SK-N-SH (cell line): ENCODE measurements at regions not wholly inside any gene's neighbourhood (a gene's known extent, or its start where the extent isn't known, plus 50 kb on each side); places are given as distances from the start of the nearest gene placed in this dataset.

Experiments used
- CTCF ChIA-PET: fragments of 300-600, 350-600 bp; formaldehyde crosslinking; extraction: SDS; loops from one replicate; lab custom pipeline; 2021; lab: Yijun Ruan, JAX
- POLR2A ChIA-PET: fragments of 350-600 bp; sonication (Branson Sonifier 250); formaldehyde crosslinking; extraction: SDS; loops from one replicate; lab custom pipeline; 2020; ENCODE audit warnings: antibody characterized with exemption, inconsistent platforms; lab: Yijun Ruan, JAX
- DNase-seq: peaks from one replicate; pipeline ENCODE4 v3.0.0; 2012
- H2AFZ ChIP-seq: fragments of 200-600 bp; sonication (generic); 2 replicates; pipeline ENCODE4 v1.8.1; 2016; ENCODE audit warnings: antibody characterized with exemption, mild to moderate bottlenecking, low read depth
- H3F3A ChIP-seq: fragments of 200-600 bp; sonication (generic); replicated peaks from 2 replicates; pipeline ENCODE3; 2016; ENCODE audit warnings: antibody characterized with exemption, mild to moderate bottlenecking; ENCODE audit not compliant: insufficient read depth
- H3K27ac ChIP-seq, 2 experiments: fragments of 200-500 bp in 1 of 2; fragments of 200-600 bp in 1 of 2; sonication (Bioruptor generic) in 1 of 2; sonication (generic), shearing (Covaris generic) in 1 of 2; 2 replicates each; pipeline versions ENCODE4 v1.5.1 to v1.6.1; 2014 to 2016; ENCODE audit warnings: low read depth in 2 of 2, inconsistent platforms in 1 of 2, low read length in 1 of 2, mild to moderate bottlenecking in 1 of 2, mixed read lengths in 1 of 2
- H3K27me3 ChIP-seq: fragments of 200-600 bp; sonication (generic), shearing (Covaris generic); 2 replicates; pipeline ENCODE4 v1.6.1; 2016; ENCODE audit warnings: mixed run types; ENCODE audit not compliant: insufficient read depth
- H3K36me3 ChIP-seq, 2 experiments: fragments of 200-500 bp in 1 of 2; fragments of 200-600 bp in 1 of 2; sonication (Bioruptor generic) in 1 of 2; sonication (generic) in 1 of 2; replicated peaks in 1 of 2; 2 replicates each; pipeline versions ENCODE3 to v1.5.1; 2014 to 2016; ENCODE audit warnings: low read length in 1 of 2, mild to moderate bottlenecking in 1 of 2; ENCODE audit not compliant: insufficient read depth in 2 of 2, control insufficient read depth in 1 of 2
- H3K4me1 ChIP-seq, 2 experiments: fragments of 200-500 bp in 1 of 2; fragments of 200-600 bp in 1 of 2; sonication (Bioruptor generic) in 1 of 2; sonication (generic), shearing (Covaris generic) in 1 of 2; 2 replicates each; pipeline versions ENCODE4 v1.5.1 to v1.6.1; 2014 to 2016; ENCODE audit warnings: low read depth in 1 of 2, low read length in 1 of 2, mixed run types in 1 of 2; ENCODE audit not compliant: insufficient read depth in 2 of 2, control insufficient read depth in 1 of 2
- H3K4me2 ChIP-seq: fragments of 200-600 bp; sonication (generic), shearing (Covaris generic); 2 replicates; pipeline ENCODE4 v1.6.1; 2017; ENCODE audit warnings: mixed run types
- H3K4me3 ChIP-seq, 2 experiments: fragments of 200-500 bp in 1 of 2; fragments of 200-600 bp in 1 of 2; sonication (Bioruptor generic) in 1 of 2; sonication (generic), shearing (Covaris generic) in 1 of 2; 2 replicates each; pipeline versions ENCODE4 v1.5.1 to v1.8.1; 2014 to 2016; ENCODE audit warnings: low read depth in 2 of 2, inconsistent platforms in 1 of 2, low read length in 1 of 2, mild to moderate bottlenecking in 1 of 2, mixed read lengths in 1 of 2, moderate library complexity in 1 of 2
- H3K79me2 ChIP-seq: fragments of 200-600 bp; sonication (generic); 2 replicates; pipeline ENCODE4 v1.8.1; 2017; ENCODE audit warnings: mild to moderate bottlenecking; ENCODE audit not compliant: insufficient read depth
- H3K9ac ChIP-seq: fragments of 200-600 bp; sonication (generic); 2 replicates; pipeline ENCODE4 v1.6.1; 2017; ENCODE audit warnings: mixed run types
- H3K9me2 ChIP-seq: fragments of 200-600 bp; sonication (generic); 2 replicates; pipeline ENCODE4 v1.6.1; 2017; ENCODE audit warnings: mixed run types
- H3K9me3 ChIP-seq: fragments of 200-600 bp; sonication (generic); 2 replicates; pipeline ENCODE4 v1.6.1; 2017; ENCODE audit warnings: mixed run types, mild to moderate bottlenecking, moderate library complexity
- H4K20me1 ChIP-seq: fragments of 200-600 bp; sonication (generic); 2 replicates; pipeline ENCODE4 v1.6.1; 2017; ENCODE audit warnings: mild to moderate bottlenecking, mixed run types; ENCODE audit not compliant: insufficient read depth
- CHD2 ChIP-seq: fragments of 150-350 bp; IDR thresholded peaks from 2 replicates; pipeline ENCODE4 v1.6.1; 2018; ENCODE audit warnings: low read length; ENCODE audit not compliant: partially characterized antibody
- EP300 ChIP-seq, 2 experiments: IDR thresholded peaks; 2 replicates each; pipeline versions ENCODE4 v1.4.0 to v1.6.1; 2012; ENCODE audit warnings: borderline replicate concordance in 1 of 2, low read depth in 1 of 2, low read length in 1 of 2
- EZH2phosphoT487 ChIP-seq: fragments of 200-600 bp; sonication (generic); IDR thresholded peaks from 2 replicates; pipeline ENCODE4 v1.6.1; 2017; ENCODE audit warnings: low read depth, mixed run types, mild to moderate bottlenecking, antibody characterized with exemption, moderate library complexity, borderline replicate concordance
- FOSL2 ChIP-seq: IDR thresholded peaks from 2 replicates; pipeline ENCODE4 v1.4.0; 2012; ENCODE audit warnings: low read depth, mild to moderate bottlenecking, moderate library complexity, borderline replicate concordance
- FOXJ3 ChIP-seq: sonication (generic); formaldehyde crosslinking; IDR thresholded peaks from 2 replicates; pipeline ENCODE4 v1.5.1; 2020; ENCODE audit warnings: mild to moderate bottlenecking, missing genetic modification reagents
- FOXM1 ChIP-seq: IDR thresholded peaks from 2 replicates; pipeline ENCODE4 v1.4.0; 2012; ENCODE audit warnings: low read depth, mild to moderate bottlenecking
- GABPA ChIP-seq: IDR thresholded peaks from 2 replicates; pipeline ENCODE4 v1.4.0; 2012; ENCODE audit warnings: low read depth, mild to moderate bottlenecking
- MAX ChIP-seq: IDR thresholded peaks from 2 replicates; pipeline ENCODE4 v1.4.0; 2012; ENCODE audit warnings: low read depth
- POLR2AphosphoS5 ChIP-seq: IDR thresholded peaks from 2 replicates; pipeline ENCODE4 v1.6.1; 2012; ENCODE audit warnings: low read depth, low read length
- RAD21 ChIP-seq: IDR thresholded peaks from 2 replicates; pipeline ENCODE4 v1.6.1; 2012; ENCODE audit warnings: mild to moderate bottlenecking, low read length
- REST ChIP-seq: IDR thresholded peaks from 2 replicates; pipeline ENCODE4 v1.6.1; 2012; ENCODE audit warnings: mild to moderate bottlenecking, low read depth, low read length, moderate library complexity
- RFX5 ChIP-seq: IDR thresholded peaks from 2 replicates; pipeline ENCODE4 v1.6.1; 2012; ENCODE audit warnings: mild to moderate bottlenecking, improper control_type of control experiment, low read length
- SIN3A ChIP-seq: IDR thresholded peaks from 2 replicates; pipeline ENCODE4 v1.6.1; 2012; ENCODE audit warnings: low read depth, mild to moderate bottlenecking, low read length, moderate library complexity, borderline replicate concordance
- TCF12 ChIP-seq: IDR thresholded peaks from 2 replicates; pipeline ENCODE4 v1.4.0; 2012
- YY1 ChIP-seq: IDR thresholded peaks from 2 replicates; pipeline ENCODE4 v1.4.0; 2012; ENCODE audit warnings: low read depth, mild to moderate bottlenecking
- ZBTB33 ChIP-seq: IDR thresholded peaks from 2 replicates; pipeline ENCODE4 v1.4.0; 2012; ENCODE audit warnings: low read depth, borderline replicate concordance
- WGBS: methylation state at CpG from one replicate; pipeline ENCODE4 v1.1.6; 2017; ENCODE audit warnings: low lambda C conversion rate; 5-methylcytosine and 5-hydroxymethylcytosine counted together

GRCh38 chr2:147567136-147567535 is 277.7 kb upstream of the ACVR2A start (continued):
- no peak for TF ChIP-seq REST
- TF ChIP-seq MAX, result no peak

GRCh38 chr2:147560810-147561535 is 283.9 kb upstream of the ACVR2A start:
- DNase-seq, result no peak
- H3K9ac ChIP-seq, result no peak overlapping the region
- no peak overlapping the region for H3K4me2 ChIP-seq
- no peaks in the 10 kb centered on the region for H3K9me3 ChIP-seq
- H3K27me3 ChIP-seq, result no peaks in the 10 kb centered on the region
- H3K9me2 ChIP-seq, result no peaks in the 10 kb centered on the region
- H3K4me1 ChIP-seq, result no peaks in the 10 kb centered on the region
- no peaks in the 10 kb centered on the region for H3K36me3 ChIP-seq
- no peak for TF ChIP-seq FOXJ3 (CRISPR knock-in tag)
- TF ChIP-seq TCF12, result no peak
- no peak for TF ChIP-seq REST
- TF ChIP-seq EZH2phosphoT487, result no peak
- no peak for TF ChIP-seq GABPA
- no peak for TF ChIP-seq SIN3A
- TF ChIP-seq YY1, result no peak
- TF ChIP-seq FOSL2, result no peak
- no peak for TF ChIP-seq EP300 (IDR thresholded peaks at IDR 0.05; ENCODE audit: borderline replicate concordance in 1 of 2, low read depth in 1 of 2, low read length in 1 of 2)
- TF ChIP-seq RFX5, result no peak
- no peak for TF ChIP-seq POLR2AphosphoS5
- no peak for TF ChIP-seq ZBTB33
- TF ChIP-seq CHD2, result no peak
- no peak for TF ChIP-seq RAD21
- no peak for TF ChIP-seq FOXM1
- ChIA-PET CTCF (no interaction called here), POLR2A (no interaction called here)
- H3K4me3 ChIP-seq, result no peak overlapping the region
- no peaks in the 10 kb centered on the region for H3F3A ChIP-seq
- no peaks in the 10 kb centered on the region for H4K20me1 ChIP-seq
- 6% methylated on average over 5 of the region's 5 CpGs for WGBS
- H3K79me2 ChIP-seq, result no peaks in the 10 kb centered on the region
- no peak overlapping the region for H2AFZ ChIP-seq
- no peak overlapping the region for H3K27ac ChIP-seq
